Right atrium auricular region (tissue), 2 donors: ENCODE measurements at regions not wholly inside any gene's neighbourhood (a gene's known extent, or its start where the extent isn't known, plus 50 kb on each side); places are given as distances from the start of the nearest gene placed in this dataset.

Experiments used
- DNase-seq: peaks from one replicate; pipeline ENCODE4 v3.0.0-alpha.2; 2019; ENCODE audit warnings: low spot score
- H3K27ac ChIP-seq, 2 donors: fragments of 200-600 bp; sonication (generic); 1 replicate in 1 of 2; 2 replicates in 1 of 2; pipeline ENCODE4 v1.5.1; 2016 to 2019
- H3K27me3 ChIP-seq, 2 donors: fragments of 200-600 bp; sonication (generic); one replicate each; pipeline versions ENCODE4 v1.5.1 to v1.6.0; 2017 to 2019
- H3K36me3 ChIP-seq: fragments of 200-600 bp; sonication (generic); one replicate; pipeline ENCODE4 v1.5.1; 2016
- H3K4me1 ChIP-seq, 2 donors: fragments of 200-600 bp; sonication (generic); one replicate each; pipeline versions ENCODE4 v1.5.1 to v1.6.0; 2017 to 2019
- H3K4me3 ChIP-seq, 2 donors: fragments of 200-600 bp; sonication (generic); 1 replicate in 1 of 2; 2 replicates in 1 of 2; pipeline ENCODE4 v1.5.1; 2017 to 2019; ENCODE audit warnings: mild to moderate bottlenecking in 1 of 2, moderate library complexity in 1 of 2
- H3K9me3 ChIP-seq, 2 donors: fragments of 200-600 bp; sonication (generic); one replicate each; pipeline ENCODE4 v1.5.1; 2019
- TF ChIP-seq, protein P1 (sequence below), 2 donors: fragments of 200-600 bp; sonication (generic); IDR thresholded peaks; one replicate each; pipeline ENCODE4 v1.5.1; 2019; ENCODE audit warnings: antibody characterized with exemption in 2 of 2

DNA sequence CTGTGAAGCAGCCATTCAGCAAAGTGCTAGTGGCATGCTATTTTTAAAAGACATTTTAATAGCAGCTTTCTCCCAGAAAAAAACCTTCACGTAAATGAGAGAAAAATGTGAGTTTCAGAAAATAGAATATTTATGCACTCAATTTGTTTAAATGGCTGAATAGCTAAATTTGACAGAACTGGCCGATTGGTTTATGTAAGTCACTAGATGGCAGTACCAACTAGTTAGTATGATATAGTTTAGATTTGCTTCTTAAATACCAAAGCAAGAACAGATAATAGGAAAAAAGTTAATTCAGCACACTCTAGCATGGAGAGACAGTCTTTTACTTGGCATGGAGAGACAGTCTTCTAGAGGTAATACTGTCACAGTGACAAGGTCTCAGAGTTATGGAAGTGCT, 250.1 kb downstream of the SNCA start:
- no peak overlapping the region for H3K27ac ChIP-seq

DNA sequence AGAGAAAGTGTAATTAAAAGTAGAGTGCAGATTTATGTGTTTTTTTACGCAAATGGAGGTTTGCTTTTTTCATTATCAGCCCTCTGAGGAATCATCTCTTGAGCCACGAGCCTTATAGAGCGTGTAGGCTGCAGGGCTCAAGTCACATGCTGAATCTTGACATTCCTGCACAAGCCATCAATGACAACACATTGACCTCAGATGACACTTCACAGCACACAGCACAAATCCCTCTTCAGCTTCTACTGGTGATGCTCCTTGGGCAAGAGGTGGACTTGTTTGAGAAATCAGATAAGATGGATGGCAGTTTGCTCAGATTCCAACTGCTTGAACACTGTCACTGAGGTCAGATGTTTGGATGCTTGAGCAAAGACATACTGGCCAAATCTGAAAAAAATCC, 250.6 kb downstream of the SNCA start:
- TF ChIP-seq, protein P1, sequence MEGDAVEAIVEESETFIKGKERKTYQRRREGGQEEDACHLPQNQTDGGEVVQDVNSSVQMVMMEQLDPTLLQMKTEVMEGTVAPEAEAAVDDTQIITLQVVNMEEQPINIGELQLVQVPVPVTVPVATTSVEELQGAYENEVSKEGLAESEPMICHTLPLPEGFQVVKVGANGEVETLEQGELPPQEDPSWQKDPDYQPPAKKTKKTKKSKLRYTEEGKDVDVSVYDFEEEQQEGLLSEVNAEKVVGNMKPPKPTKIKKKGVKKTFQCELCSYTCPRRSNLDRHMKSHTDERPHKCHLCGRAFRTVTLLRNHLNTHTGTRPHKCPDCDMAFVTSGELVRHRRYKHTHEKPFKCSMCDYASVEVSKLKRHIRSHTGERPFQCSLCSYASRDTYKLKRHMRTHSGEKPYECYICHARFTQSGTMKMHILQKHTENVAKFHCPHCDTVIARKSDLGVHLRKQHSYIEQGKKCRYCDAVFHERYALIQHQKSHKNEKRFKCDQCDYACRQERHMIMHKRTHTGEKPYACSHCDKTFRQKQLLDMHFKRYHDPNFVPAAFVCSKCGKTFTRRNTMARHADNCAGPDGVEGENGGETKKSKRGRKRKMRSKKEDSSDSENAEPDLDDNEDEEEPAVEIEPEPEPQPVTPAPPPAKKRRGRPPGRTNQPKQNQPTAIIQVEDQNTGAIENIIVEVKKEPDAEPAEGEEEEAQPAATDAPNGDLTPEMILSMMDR (IDR thresholded peaks at IDR 0.05): no peak
- Histone ChIP-seq H3K27ac (no peak overlapping the region), H3K4me1 (no peaks in the 10 kb centered on the region), H3K9me3 (no peaks in the 10 kb centered on the region), H3K4me3 (no peak overlapping the region), H3K27me3 (no peaks in the 10 kb centered on the region), H3K36me3 (no peaks in the 10 kb centered on the region)
- no peak for DNase-seq

More for the DNA sequence above, 250.1 kb downstream of the SNCA start:
- TF ChIP-seq, protein P1 (IDR thresholded peaks at IDR 0.05): peak in 1 of 2 donors; percentile 31
- no peaks in the 10 kb centered on the region for H3K27me3 ChIP-seq
- no peaks in the 10 kb centered on the region for H3K4me1 ChIP-seq
- DNase-seq: no peak
- no peaks in the 10 kb centered on the region for H3K36me3 ChIP-seq
- no peak overlapping the region for H3K4me3 ChIP-seq
- no peaks in the 10 kb centered on the region for H3K9me3 ChIP-seq

DNA sequence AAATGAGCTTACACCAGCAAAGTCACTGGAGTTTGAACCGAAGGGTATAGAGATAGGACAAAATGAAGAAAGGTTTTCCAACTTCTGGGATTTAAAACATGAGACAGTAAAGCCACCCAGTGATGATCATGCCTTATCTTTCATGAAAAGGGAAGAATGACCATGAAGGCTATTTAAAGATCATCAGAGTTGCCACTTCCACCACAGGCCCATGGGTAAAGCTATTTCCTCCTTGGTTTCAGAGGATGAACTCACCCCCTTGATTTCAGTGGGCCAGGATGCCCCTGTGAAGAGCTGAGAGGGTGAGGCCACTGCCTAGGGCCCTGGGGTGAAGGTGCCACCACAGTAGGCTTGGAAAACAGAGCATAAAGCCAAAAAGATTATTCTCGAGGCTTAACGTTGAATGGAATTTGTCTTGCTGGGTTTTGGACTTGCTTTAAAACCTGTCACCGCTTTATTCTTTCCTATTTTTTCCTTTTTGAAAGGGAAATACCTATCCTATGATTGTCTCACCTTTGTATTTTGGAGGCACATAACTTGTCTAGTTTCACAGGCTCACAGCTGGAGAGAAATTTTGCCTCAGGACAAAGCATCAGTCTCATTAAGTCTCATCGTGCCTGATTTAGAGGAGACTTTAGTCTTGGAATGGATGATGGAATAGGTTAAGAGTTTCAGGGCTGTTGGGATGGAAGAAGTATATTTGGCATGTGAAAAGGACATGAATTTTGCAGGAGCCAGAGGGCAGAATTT, 254.0 kb downstream of the SNCA start:
- TF ChIP-seq, protein P1 (IDR thresholded peaks at IDR 0.05): no peak
- no peaks in the 10 kb centered on the region for H3K36me3 ChIP-seq
- H3K4me1 ChIP-seq: no peaks in the 10 kb centered on the region
- no peak overlapping the region for H3K27ac ChIP-seq
- no peaks in the 10 kb centered on the region for H3K9me3 ChIP-seq
- H3K4me3 ChIP-seq: no peak overlapping the region
- H3K27me3 ChIP-seq: no peaks in the 10 kb centered on the region
- no peak for DNase-seq

DNA sequence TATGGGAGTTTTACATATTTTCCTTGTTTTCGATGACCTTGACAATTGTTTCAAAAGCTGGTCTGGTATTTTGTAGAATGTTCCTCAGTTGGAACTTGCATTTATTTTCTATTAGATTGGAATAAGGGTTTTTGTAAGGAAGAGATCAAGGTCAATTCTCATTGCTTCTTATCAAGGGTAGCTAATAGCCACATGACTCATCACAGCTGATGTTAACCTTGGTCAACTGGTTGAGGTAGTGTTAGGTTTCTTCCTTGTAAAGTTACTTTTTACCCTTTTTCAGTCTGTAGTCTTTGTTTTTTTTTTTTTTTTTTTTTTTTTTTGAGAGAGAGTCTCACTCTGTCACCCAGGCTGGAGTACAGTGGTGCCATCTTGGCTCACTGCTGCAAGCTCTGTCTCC, 257.2 kb downstream of the SNCA start:
- TF ChIP-seq, protein P1 (IDR thresholded peaks at IDR 0.05): no peak
- H3K4me1 ChIP-seq: no peaks in the 10 kb centered on the region
- no peaks in the 10 kb centered on the region for H3K27me3 ChIP-seq
- no peaks in the 10 kb centered on the region for H3K9me3 ChIP-seq
- no peak for DNase-seq
- no peak overlapping the region for H3K27ac ChIP-seq
- H3K36me3 ChIP-seq: no peaks in the 10 kb centered on the region
- no peak overlapping the region for H3K4me3 ChIP-seq

DNA sequence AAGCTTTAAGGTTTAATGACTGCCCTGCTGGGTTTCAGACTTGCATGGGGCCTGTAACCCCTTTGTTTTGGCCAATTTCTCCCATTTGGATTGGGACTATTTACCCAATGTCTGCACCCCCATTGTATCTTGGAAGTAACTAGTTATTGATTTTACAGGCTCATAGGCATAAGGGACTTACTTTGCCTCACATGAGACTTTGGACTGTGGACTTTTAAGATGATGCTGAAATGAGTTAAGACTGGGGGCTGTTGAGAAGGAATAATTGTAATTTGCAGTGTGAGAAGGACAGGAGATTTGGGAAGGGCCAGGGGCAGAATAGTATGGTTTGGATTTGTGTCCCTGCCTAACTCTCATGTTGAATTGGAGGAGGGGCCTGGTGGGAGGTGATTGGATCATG, 260.7 kb downstream of the SNCA start:
- H3K4me3 ChIP-seq: no peak overlapping the region
- peaks cover 0 to 3% of the 10 kb centered on the region in 2 donors for H3K4me1 ChIP-seq
- no peaks in the 10 kb centered on the region for H3K36me3 ChIP-seq
- TF ChIP-seq, protein P1 (IDR thresholded peaks at IDR 0.05): no peak
- DNase-seq: no peak
- no peaks in the 10 kb centered on the region for H3K27me3 ChIP-seq
- no peak overlapping the region for H3K27ac ChIP-seq
- H3K9me3 ChIP-seq: no peaks in the 10 kb centered on the region

DNA sequence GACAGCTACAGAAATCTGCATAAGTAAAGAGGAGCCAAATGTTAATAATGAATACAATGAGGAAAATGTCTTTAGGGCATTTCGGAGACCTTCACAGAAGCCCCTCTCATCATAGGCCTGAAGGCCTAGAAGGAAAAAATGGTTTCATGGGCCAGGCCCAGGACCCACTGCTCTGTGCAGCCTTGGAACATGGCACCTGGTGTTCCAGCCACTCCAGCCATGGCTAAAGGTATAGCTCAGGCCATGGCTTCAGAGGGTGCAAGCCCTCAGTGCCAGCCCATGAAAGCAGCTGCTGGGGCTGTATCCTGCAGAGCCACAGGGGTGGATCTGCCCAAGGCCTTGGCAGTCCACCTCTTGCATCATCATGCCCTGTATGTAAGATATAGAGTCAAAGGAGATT, 261.1 kb downstream of the SNCA start:
- TF ChIP-seq, protein P1 (IDR thresholded peaks at IDR 0.05): no peak
- Histone ChIP-seq H3K27ac (no peak overlapping the region), H3K36me3 (no peaks in the 10 kb centered on the region), H3K9me3 (no peaks in the 10 kb centered on the region), H3K4me1 (peaks cover 0 to 3% of the 10 kb centered on the region in 2 donors), H3K27me3 (no peaks in the 10 kb centered on the region), H3K4me3 (no peak overlapping the region)
- DNase-seq: no peak
